ENCODE measurements at regions not wholly inside any gene's neighbourhood (a gene's known extent, or its start where the extent isn't known, plus 50 kb on each side); places are given as distances from the start of the nearest gene placed in this dataset.

DNA sequence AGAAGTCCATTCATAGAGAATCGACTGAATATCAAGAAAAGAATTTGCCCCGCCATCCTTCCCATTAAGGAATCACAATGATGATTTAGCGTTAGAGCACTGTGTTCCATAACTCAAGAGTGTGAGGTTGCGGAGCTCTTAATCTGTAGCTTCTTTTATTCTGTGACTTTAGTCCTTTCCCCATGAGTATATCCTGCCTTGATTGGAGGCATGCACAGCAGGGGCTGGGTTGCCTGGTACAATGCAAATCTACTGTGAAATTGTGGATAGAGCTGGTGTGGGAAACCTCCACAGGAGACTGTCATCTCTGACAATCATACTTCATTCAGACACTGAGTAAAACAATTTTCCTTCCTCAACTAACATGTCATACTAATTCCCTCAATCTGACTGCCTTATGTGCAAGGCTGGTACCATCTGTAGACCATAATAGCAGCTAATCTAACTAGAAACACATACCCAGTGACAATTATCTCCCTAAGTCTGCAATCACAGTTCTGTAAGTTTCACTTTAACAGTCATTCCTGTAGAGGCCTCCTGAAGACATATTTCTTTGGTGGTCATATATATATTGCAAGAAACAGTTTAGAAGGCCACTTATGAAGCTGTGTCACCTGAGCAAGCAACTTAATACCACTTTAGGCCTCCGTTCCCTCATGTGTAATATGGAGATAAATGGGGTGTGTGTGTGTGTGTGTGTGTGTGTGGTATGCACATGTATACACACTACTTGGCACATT, 355.2 kb upstream of the FAM241A start:
- Histone ChIP-seq H3K4me2 (no peak overlapping the region), H3K79me2 (ENCODE audit: insufficient read depth, low read depth) (no peaks in the 10 kb centered on the region), H3K27me3 (ENCODE audit: insufficient read depth, low read depth) (no peaks in the 10 kb centered on the region), H3K36me3 (ENCODE audit: insufficient read depth) (no peaks in the 10 kb centered on the region), H2AFZ (ENCODE audit: low read depth) (no peak overlapping the region), H3K4me3 (IDR thresholded peaks at IDR 0.05; ENCODE audit: insufficient read depth, low read depth, low read length) (no peak overlapping the region), H4K20me1 (ENCODE audit: insufficient read depth) (no peaks in the 10 kb centered on the region), H3K9ac (no peak overlapping the region), H3K27ac (no peak overlapping the region), H3K4me1 (ENCODE audit: low read depth, poor library complexity, severe bottlenecking) (no peaks in the 10 kb centered on the region)
- TF ChIP-seq, protein P1, sequence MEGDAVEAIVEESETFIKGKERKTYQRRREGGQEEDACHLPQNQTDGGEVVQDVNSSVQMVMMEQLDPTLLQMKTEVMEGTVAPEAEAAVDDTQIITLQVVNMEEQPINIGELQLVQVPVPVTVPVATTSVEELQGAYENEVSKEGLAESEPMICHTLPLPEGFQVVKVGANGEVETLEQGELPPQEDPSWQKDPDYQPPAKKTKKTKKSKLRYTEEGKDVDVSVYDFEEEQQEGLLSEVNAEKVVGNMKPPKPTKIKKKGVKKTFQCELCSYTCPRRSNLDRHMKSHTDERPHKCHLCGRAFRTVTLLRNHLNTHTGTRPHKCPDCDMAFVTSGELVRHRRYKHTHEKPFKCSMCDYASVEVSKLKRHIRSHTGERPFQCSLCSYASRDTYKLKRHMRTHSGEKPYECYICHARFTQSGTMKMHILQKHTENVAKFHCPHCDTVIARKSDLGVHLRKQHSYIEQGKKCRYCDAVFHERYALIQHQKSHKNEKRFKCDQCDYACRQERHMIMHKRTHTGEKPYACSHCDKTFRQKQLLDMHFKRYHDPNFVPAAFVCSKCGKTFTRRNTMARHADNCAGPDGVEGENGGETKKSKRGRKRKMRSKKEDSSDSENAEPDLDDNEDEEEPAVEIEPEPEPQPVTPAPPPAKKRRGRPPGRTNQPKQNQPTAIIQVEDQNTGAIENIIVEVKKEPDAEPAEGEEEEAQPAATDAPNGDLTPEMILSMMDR (conservative IDR thresholded peaks at IDR 0.05; ENCODE audit: low read depth, low read length): no peak

- Histone ChIP-seq H3K9ac (no peak overlapping the region), H3K79me2 (ENCODE audit: insufficient read depth, low read depth) (no peaks in the 10 kb centered on the region), H3K27ac (no peak overlapping the region), H3K4me1 (ENCODE audit: low read depth, poor library complexity, severe bottlenecking) (no peaks in the 10 kb centered on the region), H4K20me1 (ENCODE audit: insufficient read depth) (no peaks in the 10 kb centered on the region), H3K4me3 (IDR thresholded peaks at IDR 0.05; ENCODE audit: insufficient read depth, low read depth, low read length) (no peak overlapping the region), H3K36me3 (ENCODE audit: insufficient read depth) (no peaks in the 10 kb centered on the region), H3K4me2 (no peak overlapping the region), H3K27me3 (ENCODE audit: insufficient read depth, low read depth) (no peaks in the 10 kb centered on the region), H2AFZ (ENCODE audit: low read depth) (no peak overlapping the region)
- TF ChIP-seq, protein P1 (conservative IDR thresholded peaks at IDR 0.05; ENCODE audit: low read depth, low read length): no peak
Measured at GRCh38 chr4:111792632-111793031, 352.6 kb upstream of the FAM241A start.

DNA sequence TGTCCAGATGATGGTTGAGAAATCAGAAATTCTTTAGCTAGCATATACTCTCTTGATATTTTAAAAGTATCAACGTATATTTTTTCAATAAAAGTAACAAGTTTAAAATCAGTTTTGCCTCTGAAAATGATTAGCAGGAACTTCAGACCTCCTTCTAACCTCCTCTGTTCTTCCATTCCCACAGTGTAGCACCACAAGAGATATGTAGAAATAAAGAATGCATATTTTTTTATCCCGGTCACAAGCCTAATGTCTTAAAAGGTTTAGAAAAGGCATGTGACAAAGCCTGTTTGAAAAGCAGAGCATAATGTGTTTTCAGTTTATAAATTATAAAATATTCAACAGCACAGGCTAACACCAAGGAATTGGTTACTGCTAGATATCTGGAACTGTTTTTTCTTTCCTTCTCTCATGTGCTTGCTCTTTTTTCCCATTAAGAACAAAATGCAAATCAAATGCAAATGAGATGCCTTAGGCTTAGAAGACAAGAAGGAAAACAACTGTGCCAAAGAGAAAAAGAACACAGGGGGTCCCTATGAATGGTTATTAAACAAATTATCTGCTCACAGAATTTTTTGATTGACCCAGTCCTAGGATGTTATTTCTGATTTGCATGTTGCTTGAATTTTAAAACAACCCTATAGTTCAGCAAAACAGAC, 351.7 kb upstream of the FAM241A start:
- Histone ChIP-seq H2AFZ (ENCODE audit: low read depth) (no peak overlapping the region), H3K27me3 (ENCODE audit: insufficient read depth, low read depth) (no peaks in the 10 kb centered on the region), H3K79me2 (ENCODE audit: insufficient read depth, low read depth) (no peaks in the 10 kb centered on the region), H3K36me3 (ENCODE audit: insufficient read depth) (no peaks in the 10 kb centered on the region), H3K4me1 (ENCODE audit: low read depth, poor library complexity, severe bottlenecking) (no peaks in the 10 kb centered on the region), H3K9ac (no peak overlapping the region), H4K20me1 (ENCODE audit: insufficient read depth) (no peaks in the 10 kb centered on the region), H3K4me3 (IDR thresholded peaks at IDR 0.05; ENCODE audit: insufficient read depth, low read depth, low read length) (no peak overlapping the region), H3K4me2 (no peak overlapping the region), H3K27ac (no peak overlapping the region)
- TF ChIP-seq, protein P1 (conservative IDR thresholded peaks at IDR 0.05; ENCODE audit: low read depth, low read length): no peak

- Histone ChIP-seq H3K36me3 (ENCODE audit: insufficient read depth) (no peaks in the 10 kb centered on the region), H3K9ac (no peak overlapping the region), H4K20me1 (ENCODE audit: insufficient read depth) (no peaks in the 10 kb centered on the region), H3K27me3 (ENCODE audit: insufficient read depth, low read depth) (no peaks in the 10 kb centered on the region), H3K4me1 (ENCODE audit: low read depth, poor library complexity, severe bottlenecking) (no peaks in the 10 kb centered on the region), H2AFZ (ENCODE audit: low read depth) (no peak overlapping the region), H3K27ac (no peak overlapping the region), H3K4me3 (IDR thresholded peaks at IDR 0.05; ENCODE audit: insufficient read depth, low read depth, low read length) (no peak overlapping the region), H3K4me2 (no peak overlapping the region), H3K79me2 (ENCODE audit: insufficient read depth, low read depth) (no peaks in the 10 kb centered on the region)
- TF ChIP-seq, protein P1 (conservative IDR thresholded peaks at IDR 0.05; ENCODE audit: low read depth, low read length): no peak
Measured at GRCh38 chr4:111797455-111798163, 347.6 kb upstream of the FAM241A start.
